Keratinocyte (primary cell): ENCODE measurements at regions not wholly inside any gene's neighbourhood (a gene's known extent, or its start where the extent isn't known, plus 50 kb on each side); places are given as distances from the start of the nearest gene placed in this dataset.

Experiments used
- DNase-seq: peaks from one replicate; pipeline ENCODE4 v3.0.0-alpha.2; 2011; ENCODE audit warnings: low read depth, missing footprints, low spot score
- FAIRE-seq: peaks from 2 replicates; lab custom pipeline; 2011; peaks lifted over from hg19 to GRCh38; lab: Jason Lieb, UNC
- H2AFZ ChIP-seq: 2 replicates; pipeline ENCODE4 v1.6.0; 2012; ENCODE audit warnings: low read length, control low read depth, inconsistent platforms; ENCODE audit not compliant: control insufficient read depth
- H3K27ac ChIP-seq: 2 replicates; pipeline ENCODE4 v1.5.1; 2011; ENCODE audit warnings: low read length; ENCODE audit not compliant: control insufficient read depth, insufficient read depth
- H3K27me3 ChIP-seq: 3 replicates; pipeline ENCODE4 v1.6.0; 2011; ENCODE audit warnings: low read length; ENCODE audit not compliant: control insufficient read depth, insufficient read depth; ENCODE audit errors: extremely low read depth
- H3K36me3 ChIP-seq, 2 experiments: 2 replicates in 1 of 2; 3 replicates in 1 of 2; pipeline ENCODE4 v1.5.1; 2011; ENCODE audit warnings: low read length in 2 of 2, mild to moderate bottlenecking in 1 of 2; ENCODE audit not compliant: control insufficient read depth in 2 of 2, insufficient read depth in 2 of 2; ENCODE audit errors: extremely low read depth in 1 of 2
- H3K4me1 ChIP-seq: 3 replicates; pipeline ENCODE4 v1.5.1; 2011; ENCODE audit warnings: low read length; ENCODE audit not compliant: control insufficient read depth, insufficient read depth; ENCODE audit errors: extremely low read depth
- H3K4me2 ChIP-seq: 3 replicates; pipeline ENCODE4 v1.6.0; 2011; ENCODE audit warnings: low read depth, low read length; ENCODE audit not compliant: control insufficient read depth, insufficient read depth; ENCODE audit errors: extremely low read depth
- H3K4me3 ChIP-seq, 3 experiments: fragments of 200-600 bp in 1 of 3; sonication (generic) in 1 of 3; 2 replicates in 2 of 3; 3 replicates in 1 of 3; pipeline ENCODE4 v1.5.1; 2011 to 2016; ENCODE audit warnings: low read length in 3 of 3, mild to moderate bottlenecking in 3 of 3, control low read depth in 2 of 3, inconsistent platforms in 1 of 3, low read depth in 1 of 3, mixed read lengths in 1 of 3, mixed run types in 1 of 3, moderate library complexity in 1 of 3; ENCODE audit not compliant: control insufficient read depth in 2 of 3, insufficient read depth in 2 of 3; ENCODE audit errors: extremely low read depth in 1 of 3
- H3K79me2 ChIP-seq: 2 replicates; pipeline ENCODE4 v1.6.0; 2012; ENCODE audit warnings: low read length; ENCODE audit not compliant: control insufficient read depth, insufficient read depth
- H3K9ac ChIP-seq: 3 replicates; pipeline ENCODE4 v1.6.0; 2011; ENCODE audit warnings: low read length; ENCODE audit not compliant: control insufficient read depth, insufficient read depth; ENCODE audit errors: extremely low read depth
- H3K9me1 ChIP-seq: 3 replicates; pipeline ENCODE4 v1.6.0; 2011; ENCODE audit warnings: low read length; ENCODE audit not compliant: control insufficient read depth, insufficient read depth; ENCODE audit errors: extremely low read depth
- H3K9me3 ChIP-seq: 2 replicates; pipeline ENCODE4 v1.5.1; 2012; ENCODE audit warnings: low read depth, low read length; ENCODE audit not compliant: control insufficient read depth
- H4K20me1 ChIP-seq: 3 replicates; pipeline ENCODE4 v1.6.0; 2011; ENCODE audit warnings: low read length; ENCODE audit not compliant: control insufficient read depth, insufficient read depth; ENCODE audit errors: extremely low read depth
- CTCF ChIP-seq, 3 experiments: IDR thresholded peaks in 1 of 3; conservative IDR thresholded peaks in 1 of 3; optimal IDR thresholded peaks in 1 of 3; 2 replicates in 2 of 3; 3 replicates in 1 of 3; pipeline versions ENCODE3 to v1.5.1; 2011; ENCODE audit warnings: low read length in 3 of 3, mild to moderate bottlenecking in 3 of 3, moderate library complexity in 2 of 3, control low read depth in 1 of 3, inconsistent platforms in 1 of 3; ENCODE audit not compliant: insufficient read depth in 2 of 3; ENCODE audit errors: extremely low read depth in 1 of 3
- EZH2 ChIP-seq: IDR thresholded peaks from one replicate; pipeline ENCODE4 v1.6.1; 2012; ENCODE audit warnings: inconsistent platforms, mild to moderate bottlenecking, low read length, moderate library complexity
- dilution Hi-C: fragments of 300-500 bp; cut with MboI; formaldehyde crosslinking; loops from one replicate; pipeline ENCODE4 v1.7.0; 2020; ENCODE audit warnings: low sequenced_read_pairs; ENCODE audit not compliant: extremely low pct_ligation_motif_present

GRCh38 chr1:25020851-25021590 is 90.9 kb upstream of the RUNX3 start:
- H3K4me2 ChIP-seq, result no peak overlapping the region
- FAIRE-seq (no peak), DNase-seq (no peak)
- H3K27ac ChIP-seq, result no peak overlapping the region
- peaks cover 9% of the 10 kb centered on the region for H3K4me1 ChIP-seq
- no peak overlapping the region for H3K4me3 ChIP-seq
- dilution Hi-C loops, result no loop called here
- H4K20me1 ChIP-seq, result no peaks in the 10 kb centered on the region
- no peak for TF ChIP-seq EZH2
- no peak for TF ChIP-seq CTCF (optimal IDR thresholded peaks at IDR 0.05 in 1 of 3, IDR thresholded peaks at IDR 0.05 in 1 of 3, conservative IDR thresholded peaks at IDR 0.05 in 1 of 3; ENCODE audit: extremely low read depth in 1 of 3, insufficient read depth in 2 of 3, low read length in 3 of 3)
- H3K9me3 ChIP-seq, result no peaks in the 10 kb centered on the region
- no peaks in the 10 kb centered on the region for H3K36me3 ChIP-seq
- no peak overlapping the region for H2AFZ ChIP-seq
- H3K9me1 ChIP-seq, result no peaks in the 10 kb centered on the region
- H3K9ac ChIP-seq, result no peak overlapping the region
- no peaks in the 10 kb centered on the region for H3K27me3 ChIP-seq
- H3K79me2 ChIP-seq, result no peaks in the 10 kb centered on the region

GRCh38 chr1:25020173-25020845 is 90.2 kb upstream of the RUNX3 start:
- Histone ChIP-seq H3K4me2 (no peak overlapping the region), H3K27ac (no peak overlapping the region)
- no peak for DNase-seq

More at GRCh38 chr1:25020173-25020845, 90.2 kb upstream of the RUNX3 start:
- Histone ChIP-seq H3K9me3 (no peaks in the 10 kb centered on the region), H3K9ac (no peak overlapping the region), H2AFZ (no peak overlapping the region), H3K4me1 (peaks cover 9% of the 10 kb centered on the region), H3K27me3 (no peaks in the 10 kb centered on the region), H4K20me1 (no peaks in the 10 kb centered on the region), H3K9me1 (no peaks in the 10 kb centered on the region), H3K79me2 (no peaks in the 10 kb centered on the region), H3K36me3 (no peaks in the 10 kb centered on the region), H3K4me3 (no peak overlapping the region)
- peak; percentile 9 for FAIRE-seq
- TF ChIP-seq CTCF (optimal IDR thresholded peaks at IDR 0.05 in 1 of 3, IDR thresholded peaks at IDR 0.05 in 1 of 3, conservative IDR thresholded peaks at IDR 0.05 in 1 of 3; ENCODE audit: extremely low read depth in 1 of 3, insufficient read depth in 2 of 3, low read length in 3 of 3), result no peak
- TF ChIP-seq EZH2, result no peak
- dilution Hi-C loops, result no loop called here
